ENCODE measurements at regions not wholly inside any gene's neighbourhood (a gene's known extent, or its start where the extent isn't known, plus 50 kb on each side); places are given as distances from the start of the nearest gene placed in this dataset.
A peak's percentile ranks its signal among the peaks of the same experiment; 100 is the strongest.

DNA sequence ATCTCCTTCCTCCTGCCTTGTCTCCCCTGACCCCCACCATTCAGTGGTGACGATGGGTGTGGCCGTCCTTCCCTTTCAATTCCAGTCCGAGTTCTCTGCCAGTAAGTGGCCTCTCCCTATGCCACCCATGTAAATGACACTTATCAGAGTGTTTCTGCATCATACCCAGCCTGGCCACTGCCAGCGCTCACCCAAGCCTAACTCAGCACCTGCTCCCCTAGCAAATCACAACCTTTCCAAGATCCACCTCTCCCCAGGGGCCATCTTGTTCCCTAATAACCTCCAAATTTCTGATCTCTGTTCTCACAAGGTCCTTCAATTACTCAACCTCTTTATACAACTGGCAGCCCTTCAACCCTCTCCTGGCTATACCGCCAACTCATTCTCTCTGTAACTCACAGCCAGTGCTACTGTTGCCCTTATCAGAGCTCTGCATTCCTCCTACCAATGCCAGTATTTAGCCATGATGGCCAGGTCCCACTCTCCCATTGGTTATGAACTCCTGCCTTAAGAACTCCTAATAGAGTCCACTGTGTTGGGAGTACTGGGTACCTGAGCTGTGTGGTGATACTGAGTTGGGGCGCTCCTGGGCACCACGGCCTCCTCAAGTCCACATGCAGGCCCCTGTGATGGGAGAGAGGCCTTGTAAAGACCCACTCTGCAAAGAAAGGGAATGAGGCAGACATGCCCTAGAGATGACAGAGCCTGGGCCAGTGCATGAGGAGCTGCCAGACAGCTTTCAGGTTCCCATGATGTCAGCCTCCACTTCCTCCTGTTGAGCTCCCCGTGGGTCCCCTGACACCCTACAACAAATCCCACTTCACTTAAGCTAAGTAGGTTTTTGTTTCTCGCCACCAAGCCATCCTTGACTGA lies 187.4 kb upstream of the RREB1 start:
- DNase-seq = no peak
- H3K27ac ChIP-seq = peak overlapping the region in 1 of 4 donors; percentile 21
- no peak overlapping the region for H3K4me3 ChIP-seq
- peaks cover 13 to 64% (median 20%) of the 10 kb centered on the region in 3 donors for H3K4me1 ChIP-seq
- WGBS, 2 donors = 70 to 82% methylated on average over 7 to 9 of the region's 9 CpGs
- H3K27me3 ChIP-seq = no peaks in the 10 kb centered on the region
- no peaks in the 10 kb centered on the region for H3K36me3 ChIP-seq
- TF ChIP-seq, protein P1, sequence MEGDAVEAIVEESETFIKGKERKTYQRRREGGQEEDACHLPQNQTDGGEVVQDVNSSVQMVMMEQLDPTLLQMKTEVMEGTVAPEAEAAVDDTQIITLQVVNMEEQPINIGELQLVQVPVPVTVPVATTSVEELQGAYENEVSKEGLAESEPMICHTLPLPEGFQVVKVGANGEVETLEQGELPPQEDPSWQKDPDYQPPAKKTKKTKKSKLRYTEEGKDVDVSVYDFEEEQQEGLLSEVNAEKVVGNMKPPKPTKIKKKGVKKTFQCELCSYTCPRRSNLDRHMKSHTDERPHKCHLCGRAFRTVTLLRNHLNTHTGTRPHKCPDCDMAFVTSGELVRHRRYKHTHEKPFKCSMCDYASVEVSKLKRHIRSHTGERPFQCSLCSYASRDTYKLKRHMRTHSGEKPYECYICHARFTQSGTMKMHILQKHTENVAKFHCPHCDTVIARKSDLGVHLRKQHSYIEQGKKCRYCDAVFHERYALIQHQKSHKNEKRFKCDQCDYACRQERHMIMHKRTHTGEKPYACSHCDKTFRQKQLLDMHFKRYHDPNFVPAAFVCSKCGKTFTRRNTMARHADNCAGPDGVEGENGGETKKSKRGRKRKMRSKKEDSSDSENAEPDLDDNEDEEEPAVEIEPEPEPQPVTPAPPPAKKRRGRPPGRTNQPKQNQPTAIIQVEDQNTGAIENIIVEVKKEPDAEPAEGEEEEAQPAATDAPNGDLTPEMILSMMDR (IDR thresholded peaks at IDR 0.05) = no peak
- TF ChIP-seq POLR2A (IDR thresholded peaks at IDR 0.05) = no peak
- intact Hi-C loops (cut with DNase I) = no loop called here
- no peaks in the 10 kb centered on the region for H3K9me3 ChIP-seq

DNA sequence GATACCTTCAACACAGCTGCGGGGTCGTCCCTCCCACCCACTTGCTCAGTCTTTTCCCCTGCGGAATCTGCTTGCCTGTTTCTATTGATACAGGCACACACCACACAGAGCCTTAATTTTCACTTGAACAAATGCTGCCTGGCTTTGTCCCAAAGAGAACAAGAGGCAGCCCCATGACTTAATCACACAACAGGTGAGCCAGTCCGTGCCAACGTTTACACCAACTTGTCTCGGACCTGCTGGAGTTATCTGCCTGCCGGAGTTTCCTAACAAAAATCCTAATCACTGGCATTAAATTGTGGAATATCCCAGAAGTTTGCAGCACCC lies 186.8 kb upstream of the RREB1 start:
- no peak for DNase-seq

DNA sequence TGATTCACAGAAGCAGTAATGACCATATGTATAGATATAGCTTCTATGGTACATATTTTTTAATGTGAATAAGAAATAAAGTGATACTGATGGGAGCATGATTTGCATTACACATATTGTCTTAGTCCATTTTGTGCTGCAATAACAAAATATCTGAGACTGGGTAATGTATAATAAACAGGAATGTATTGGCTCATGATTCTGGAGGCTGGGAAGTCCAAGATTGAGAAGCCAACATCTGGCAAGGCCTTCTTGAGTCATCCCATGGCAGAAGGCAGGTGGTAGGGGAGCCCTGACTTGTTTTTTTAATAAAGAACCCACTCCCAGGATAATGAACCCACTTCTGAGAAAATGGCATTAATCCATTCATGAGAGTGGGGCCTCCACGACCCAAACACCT lies 185.6 kb upstream of the RREB1 start:
- peaks cover 14 to 64% (median 14%) of the 10 kb centered on the region in 3 donors for H3K4me1 ChIP-seq
- H3K4me3 ChIP-seq = no peak overlapping the region
- H3K27ac ChIP-seq = no peak overlapping the region
- no peaks in the 10 kb centered on the region for H3K9me3 ChIP-seq
- WGBS, 2 donors = 63 to 67% methylated on average over 1 of the region's 1 CpG
- no peaks in the 10 kb centered on the region for H3K27me3 ChIP-seq
- TF ChIP-seq, protein P1 (IDR thresholded peaks at IDR 0.05) = no peak
- no peak for TF ChIP-seq POLR2A (IDR thresholded peaks at IDR 0.05)
- DNase-seq = no peak
- H3K36me3 ChIP-seq = no peaks in the 10 kb centered on the region
- intact Hi-C loops (cut with DNase I) = no loop called here

More for the DNA sequence above, 186.8 kb upstream of the RREB1 start:
- Histone ChIP-seq H3K9me3 (no peaks in the 10 kb centered on the region), H3K27me3 (no peaks in the 10 kb centered on the region), H3K4me1 (peaks cover 16 to 64% (median 18%) of the 10 kb centered on the region in 3 donors), H3K27ac (peak overlapping the region in 1 of 4 donors; percentile 21), H3K4me3 (no peak overlapping the region), H3K36me3 (no peaks in the 10 kb centered on the region)
- intact Hi-C loops (cut with DNase I) = no loop called here
- TF ChIP-seq, protein P1 (IDR thresholded peaks at IDR 0.05) = no peak
- no peak for TF ChIP-seq POLR2A (IDR thresholded peaks at IDR 0.05)
- WGBS, 2 donors = 49 to 80% methylated on average over 4 to 7 of the region's 7 CpGs

DNA sequence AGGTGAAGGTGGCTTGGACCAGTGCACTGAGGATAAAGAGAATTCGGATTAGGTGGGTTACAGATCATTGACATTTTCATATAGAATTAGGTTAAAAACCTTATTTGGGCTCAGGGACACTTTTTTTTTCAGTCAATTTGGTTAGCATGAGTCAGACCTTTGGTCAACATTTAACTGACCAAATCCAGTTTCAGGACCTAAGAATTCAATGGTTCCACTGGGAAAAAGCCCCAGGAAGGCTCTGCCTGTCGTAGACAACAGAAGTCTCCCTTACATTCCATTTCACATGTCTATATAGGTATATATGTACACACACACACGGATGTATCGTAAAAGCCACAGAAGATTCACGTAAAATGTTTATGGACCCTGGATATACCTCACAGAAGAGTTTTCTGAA lies 184.2 kb upstream of the RREB1 start:
- H3K9me3 ChIP-seq = no peaks in the 10 kb centered on the region
- no peaks in the 10 kb centered on the region for H3K27me3 ChIP-seq
- no peak overlapping the region for H3K4me3 ChIP-seq
- peaks cover 15 to 68% (median 23%) of the 10 kb centered on the region in 3 donors for H3K4me1 ChIP-seq
- no peak for TF ChIP-seq POLR2A (IDR thresholded peaks at IDR 0.05)
- TF ChIP-seq, protein P1 (IDR thresholded peaks at IDR 0.05) = no peak
- 81 to 87% methylated on average over 5 of the region's 5 CpGs for WGBS, 2 donors
- no peak for DNase-seq
- H3K36me3 ChIP-seq = no peaks in the 10 kb centered on the region
- peak overlapping the region in 2 of 4 donors; percentile 0 to 17 for H3K27ac ChIP-seq
- intact Hi-C loops (cut with DNase I) = no loop called here

DNA sequence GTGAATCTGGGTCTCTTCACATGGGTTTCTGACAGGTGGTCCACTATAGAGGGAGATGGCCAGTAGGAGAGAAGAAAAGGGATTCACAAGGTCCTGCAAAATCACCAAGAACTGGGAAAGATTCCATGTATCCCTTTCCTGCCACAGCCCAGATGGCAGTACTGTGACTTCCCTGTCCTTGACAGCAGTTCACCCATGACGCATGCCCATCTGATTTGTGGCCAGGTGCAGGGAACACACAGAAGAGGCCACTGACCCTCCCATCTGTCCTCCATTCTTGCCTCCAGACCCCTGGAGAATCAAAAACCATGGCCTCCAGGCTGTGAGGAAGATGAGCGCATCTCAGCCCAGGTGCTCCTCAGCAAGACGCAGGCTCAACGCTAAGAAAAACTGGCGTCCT lies 183.1 kb upstream of the RREB1 start:
- H3K4me3 ChIP-seq = no peak overlapping the region
- no peaks in the 10 kb centered on the region for H3K9me3 ChIP-seq
- no peaks in the 10 kb centered on the region for H3K27me3 ChIP-seq
- peak overlapping the region in 3 of 4 donors; percentile 40 to 87 (median 84) for H3K27ac ChIP-seq
- DNase-seq = no peak
- H3K4me1 ChIP-seq = peaks cover 17 to 72% (median 26%) of the 10 kb centered on the region in 3 donors
- no peak for TF ChIP-seq POLR2A (IDR thresholded peaks at IDR 0.05)
- TF ChIP-seq, protein P1 (IDR thresholded peaks at IDR 0.05) = no peak
- intact Hi-C loops (cut with DNase I) = no loop called here
- 88 to 96% methylated on average over 5 of the region's 5 CpGs for WGBS, 2 donors
- H3K36me3 ChIP-seq = no peaks in the 10 kb centered on the region

Measured in esophagus squamous epithelium (tissue), 5 donors.